Hepatocyte (in vitro differentiated cells): ENCODE measurements at regions not wholly inside any gene's neighbourhood (a gene's known extent, or its start where the extent isn't known, plus 50 kb on each side); places are given as distances from the start of the nearest gene placed in this dataset.

Experiments used
- DNase-seq: peaks from one replicate; pipeline ENCODE4 v3.0.0-alpha.2; 2016; ENCODE audit warnings: low spot score
- H2AFZ ChIP-seq: fragments of 200-600 bp; sonication (generic); 2 replicates; pipeline ENCODE4 v1.6.0; 2016; ENCODE audit warnings: antibody characterized with exemption, mild to moderate bottlenecking
- H3K27ac ChIP-seq: fragments of 200-600 bp; sonication (generic); 2 replicates; pipeline ENCODE4 v1.5.1; 2016; ENCODE audit warnings: mild to moderate bottlenecking
- H3K27me3 ChIP-seq: fragments of 200-600 bp; sonication (generic); 2 replicates; pipeline ENCODE4 v1.6.1; 2016
- H3K36me3 ChIP-seq: fragments of 200-600 bp; sonication (generic); replicated peaks from 2 replicates; pipeline ENCODE4 v1.5.1; 2016; ENCODE audit warnings: low read depth; ENCODE audit not compliant: insufficient read depth
- H3K4me1 ChIP-seq: fragments of 200-600 bp; sonication (generic); 2 replicates; pipeline ENCODE4 v1.5.1; 2016; ENCODE audit warnings: mild to moderate bottlenecking, moderate library complexity; ENCODE audit not compliant: insufficient read depth
- H3K4me2 ChIP-seq: fragments of 200-600 bp; sonication (generic); 2 replicates; pipeline ENCODE4 v1.6.0; 2016
- H3K4me3 ChIP-seq: fragments of 200-600 bp; sonication (generic); 2 replicates; pipeline ENCODE4 v1.5.1; 2016; ENCODE audit warnings: mild to moderate bottlenecking
- H3K79me2 ChIP-seq: fragments of 200-600 bp; sonication (generic); 2 replicates; pipeline ENCODE4 v1.6.0; 2017; ENCODE audit warnings: mild to moderate bottlenecking
- H3K9me2 ChIP-seq: fragments of 200-600 bp; sonication (generic); replicated peaks from 2 replicates; pipeline ENCODE4 v1.6.0; 2017; ENCODE audit warnings: mild to moderate bottlenecking; ENCODE audit not compliant: insufficient read depth
- H3K9me3 ChIP-seq: fragments of 200-600 bp; sonication (generic); 2 replicates; pipeline ENCODE4 v1.5.1; 2016; ENCODE audit warnings: low read depth, mild to moderate bottlenecking
- H4K20me1 ChIP-seq: fragments of 200-600 bp; sonication (generic); 2 replicates; pipeline ENCODE4 v1.6.0; 2016; ENCODE audit warnings: mild to moderate bottlenecking; ENCODE audit not compliant: insufficient read depth, poor library complexity, severe bottlenecking
- EZH2 ChIP-seq: fragments of 200-600 bp; sonication (generic); IDR thresholded peaks from 2 replicates; pipeline ENCODE4 v1.6.1; 2016; ENCODE audit warnings: antibody characterized with exemption, mild to moderate bottlenecking, borderline replicate concordance
- EZH2phosphoT487 ChIP-seq: fragments of 200-600 bp; sonication (generic); IDR thresholded peaks from one replicate; pipeline ENCODE4 v1.6.1; 2018; ENCODE audit warnings: antibody characterized with exemption, mild to moderate bottlenecking, low read depth, moderate library complexity; ENCODE audit not compliant: unreplicated experiment, severe bottlenecking
- WGBS: methylation state at CpG from one replicate; pipeline ENCODE4 v1.1.6; 2016; ENCODE audit warnings: low lambda C conversion rate; ENCODE audit errors: missing lambda C conversion rate; 5-methylcytosine and 5-hydroxymethylcytosine counted together
- TF ChIP-seq, protein P1 (sequence below): fragments of 200-600 bp; sonication (generic); IDR thresholded peaks from 2 replicates; pipeline ENCODE4 v1.5.1; 2016; ENCODE audit warnings: antibody characterized with exemption, mild to moderate bottlenecking; ENCODE audit not compliant: poor library complexity

DNA sequence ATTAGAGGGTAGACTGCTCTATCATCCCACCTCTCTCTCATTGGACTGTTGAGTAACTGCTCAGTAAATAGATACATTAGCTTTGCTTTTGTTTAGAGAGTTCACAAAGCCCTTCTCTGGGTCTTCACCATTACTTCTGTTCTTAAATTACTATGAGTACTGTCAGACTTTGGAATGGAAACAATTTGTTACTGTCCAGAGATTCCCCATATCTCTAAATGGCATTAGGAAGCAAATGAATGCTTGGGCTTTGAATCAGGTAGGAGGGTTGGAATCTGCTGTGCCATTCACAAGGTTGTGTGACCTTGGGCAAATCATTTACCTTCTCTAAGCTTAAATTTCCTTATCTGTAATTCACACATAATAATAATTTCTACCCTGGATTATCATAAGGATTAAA lies 541.0 kb upstream of the FZD8 start:
- H3K4me3 ChIP-seq, result no peak overlapping the region
- H3K27ac ChIP-seq, result no peak overlapping the region
- H4K20me1 ChIP-seq, result no peaks in the 10 kb centered on the region
- no peak overlapping the region for H2AFZ ChIP-seq
- H3K4me2 ChIP-seq, result no peak overlapping the region
- no peaks in the 10 kb centered on the region for H3K79me2 ChIP-seq
- no peak for DNase-seq
- no peaks in the 10 kb centered on the region for H3K36me3 ChIP-seq
- H3K4me1 ChIP-seq, result no peaks in the 10 kb centered on the region
- H3K9me3 ChIP-seq, result no peaks in the 10 kb centered on the region
- no peak for TF ChIP-seq EZH2phosphoT487
- no peak for TF ChIP-seq EZH2
- TF ChIP-seq, protein P1, sequence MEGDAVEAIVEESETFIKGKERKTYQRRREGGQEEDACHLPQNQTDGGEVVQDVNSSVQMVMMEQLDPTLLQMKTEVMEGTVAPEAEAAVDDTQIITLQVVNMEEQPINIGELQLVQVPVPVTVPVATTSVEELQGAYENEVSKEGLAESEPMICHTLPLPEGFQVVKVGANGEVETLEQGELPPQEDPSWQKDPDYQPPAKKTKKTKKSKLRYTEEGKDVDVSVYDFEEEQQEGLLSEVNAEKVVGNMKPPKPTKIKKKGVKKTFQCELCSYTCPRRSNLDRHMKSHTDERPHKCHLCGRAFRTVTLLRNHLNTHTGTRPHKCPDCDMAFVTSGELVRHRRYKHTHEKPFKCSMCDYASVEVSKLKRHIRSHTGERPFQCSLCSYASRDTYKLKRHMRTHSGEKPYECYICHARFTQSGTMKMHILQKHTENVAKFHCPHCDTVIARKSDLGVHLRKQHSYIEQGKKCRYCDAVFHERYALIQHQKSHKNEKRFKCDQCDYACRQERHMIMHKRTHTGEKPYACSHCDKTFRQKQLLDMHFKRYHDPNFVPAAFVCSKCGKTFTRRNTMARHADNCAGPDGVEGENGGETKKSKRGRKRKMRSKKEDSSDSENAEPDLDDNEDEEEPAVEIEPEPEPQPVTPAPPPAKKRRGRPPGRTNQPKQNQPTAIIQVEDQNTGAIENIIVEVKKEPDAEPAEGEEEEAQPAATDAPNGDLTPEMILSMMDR, result no peak
- no peaks in the 10 kb centered on the region for H3K27me3 ChIP-seq
- no peaks in the 10 kb centered on the region for H3K9me2 ChIP-seq

GRCh38 chr10:36182606-36183005 lies 540.5 kb upstream of the FZD8 start:
- H3K4me2 ChIP-seq, result no peak overlapping the region
- no peaks in the 10 kb centered on the region for H3K9me3 ChIP-seq
- H3K27me3 ChIP-seq, result no peaks in the 10 kb centered on the region
- TF ChIP-seq, protein P1, result no peak
- TF ChIP-seq EZH2 (no peak), EZH2phosphoT487 (no peak)
- no peaks in the 10 kb centered on the region for H3K4me1 ChIP-seq
- no peak overlapping the region for H2AFZ ChIP-seq
- H4K20me1 ChIP-seq, result no peaks in the 10 kb centered on the region
- no peaks in the 10 kb centered on the region for H3K9me2 ChIP-seq
- no peak for DNase-seq
- H3K36me3 ChIP-seq, result no peaks in the 10 kb centered on the region
- 50% methylated on average over 4 of the region's 4 CpGs for WGBS
- no peak overlapping the region for H3K4me3 ChIP-seq
- H3K27ac ChIP-seq, result no peak overlapping the region
- no peaks in the 10 kb centered on the region for H3K79me2 ChIP-seq

GRCh38 chr10:36182179-36182566 lies 540.1 kb upstream of the FZD8 start:
- TF ChIP-seq EZH2phosphoT487 (no peak), EZH2 (no peak)
- TF ChIP-seq, protein P1, result no peak

More at GRCh38 chr10:36182179-36182566, 540.1 kb upstream of the FZD8 start:
- 77% methylated on average over 9 of the region's 9 CpGs for WGBS
- Histone ChIP-seq H3K4me3 (no peak overlapping the region), H2AFZ (no peak overlapping the region), H3K9me3 (no peaks in the 10 kb centered on the region), H4K20me1 (no peaks in the 10 kb centered on the region), H3K79me2 (no peaks in the 10 kb centered on the region), H3K9me2 (no peaks in the 10 kb centered on the region), H3K4me1 (no peaks in the 10 kb centered on the region), H3K4me2 (no peak overlapping the region), H3K27ac (no peak overlapping the region), H3K36me3 (no peaks in the 10 kb centered on the region), H3K27me3 (no peaks in the 10 kb centered on the region)
- no peak for DNase-seq
